ENCODE measurements at regions not wholly inside any gene's neighbourhood (a gene's known extent, or its start where the extent isn't known, plus 50 kb on each side); places are given as distances from the start of the nearest gene placed in this dataset.

DNA sequence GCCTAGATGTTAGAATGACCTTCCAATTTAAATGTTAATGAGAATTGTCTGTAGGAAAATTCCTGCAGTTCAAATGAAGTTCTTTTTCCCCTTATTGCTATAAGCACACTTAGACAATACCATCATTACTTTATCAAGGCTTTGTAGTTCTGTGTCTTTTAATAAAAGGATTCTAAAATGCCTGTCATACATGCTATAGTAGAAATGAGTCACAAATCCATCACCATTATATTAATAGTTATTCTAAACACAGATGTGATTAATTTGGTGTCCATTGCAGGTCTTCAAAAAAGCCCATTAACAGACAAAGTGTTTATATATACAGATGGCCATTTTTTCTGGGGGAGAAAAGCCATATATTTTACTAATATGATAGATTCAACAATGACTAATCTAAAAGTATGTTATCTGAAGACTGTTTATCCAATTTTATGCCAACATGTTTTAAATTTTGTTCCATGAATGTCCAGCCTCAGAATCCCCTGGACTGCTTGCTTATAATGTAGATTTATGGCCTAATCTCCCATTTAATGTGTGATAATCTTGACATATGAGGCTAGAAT, 1678.3 kb upstream of the PCDH20 start:
- TF ChIP-seq GATA2 (IDR thresholded peaks at IDR 0.05; ENCODE audit: low read depth, low read length) (no peak), GATA3 (IDR thresholded peaks at IDR 0.05; ENCODE audit: low read depth, low read length) (no peak)
